ENCODE measurements at regions not wholly inside any gene's neighbourhood (a gene's known extent, or its start where the extent isn't known, plus 50 kb on each side); places are given as distances from the start of the nearest gene placed in this dataset.
"Not testable (repeated sequence)": the region's sequence is repeated elsewhere in the genome, so short reads cannot be mapped to it uniquely, and the experiment has no call there.

- no peak for DNase-seq (ENCODE audit: low spot score)
- intact Hi-C loops (cut with DNase I), result no loop called here
These were observed 360.3 kb upstream of the TPM1 start for GRCh38 chr15:62681939-62682896.

GRCh38 chr15:62683192-62683591, 359.4 kb upstream of the TPM1 start:
- intact Hi-C loops (cut with DNase I), result not testable (repeated sequence)

GRCh38 chr15:62684123-62684808, 358.3 kb upstream of the TPM1 start:
- intact Hi-C loops (cut with DNase I), result no loop called here
- no peak for DNase-seq (ENCODE audit: low spot score)

More at GRCh38 chr15:62683192-62683591, 359.4 kb upstream of the TPM1 start:
- DNase-seq (ENCODE audit: low spot score), result not testable (repeated sequence)

- intact Hi-C loops (cut with DNase I), result no loop called here
- no peak for DNase-seq (ENCODE audit: low spot score)
These were observed 351.5 kb upstream of the TPM1 start for GRCh38 chr15:62691008-62691407.

- intact Hi-C loops (cut with DNase I), result no loop called here
These were observed 344.9 kb upstream of the TPM1 start for GRCh38 chr15:62697636-62698035.

GRCh38 chr15:62698646-62699045, 343.9 kb upstream of the TPM1 start:
- intact Hi-C loops (cut with DNase I), result no loop called here
- no peak for DNase-seq (ENCODE audit: low spot score)

More at GRCh38 chr15:62697636-62698035, 344.9 kb upstream of the TPM1 start:
- DNase-seq (ENCODE audit: low spot score), result no peak

GRCh38 chr15:62706317-62706716, 336.2 kb upstream of the TPM1 start:
- intact Hi-C loops (cut with DNase I), result loop anchor here (2.0 kb wide), 1 partner anchor 56 kb away; no protein-coding TSS in a partner anchor
- DNase-seq (ENCODE audit: low spot score), result no peak

- intact Hi-C loops (cut with DNase I), result no loop called here
- DNase-seq (ENCODE audit: low spot score), result no peak
These were observed 334.1 kb upstream of the TPM1 start for GRCh38 chr15:62708470-62708869.

GRCh38 chr15:62709261-62709660, 333.3 kb upstream of the TPM1 start:
- DNase-seq (ENCODE audit: low spot score), result no peak
- intact Hi-C loops (cut with DNase I), result no loop called here

- DNase-seq (ENCODE audit: low spot score), result no peak
These were observed 330.7 kb upstream of the TPM1 start for GRCh38 chr15:62711691-62712454.

GRCh38 chr15:62712455-62712839, 330.1 kb upstream of the TPM1 start:
- no peak for DNase-seq (ENCODE audit: low spot score)
- intact Hi-C loops (cut with DNase I), result no loop called here

More at GRCh38 chr15:62711691-62712454, 330.7 kb upstream of the TPM1 start:
- intact Hi-C loops (cut with DNase I), result no loop called here

GRCh38 chr15:62715946-62716345, 326.6 kb upstream of the TPM1 start:
- intact Hi-C loops (cut with DNase I), result no loop called here

GRCh38 chr15:62717496-62717895, 325.1 kb upstream of the TPM1 start:
- DNase-seq (ENCODE audit: low spot score), result no peak
- intact Hi-C loops (cut with DNase I), result no loop called here

More at GRCh38 chr15:62715946-62716345, 326.6 kb upstream of the TPM1 start:
- DNase-seq (ENCODE audit: low spot score), result no peak

- intact Hi-C loops (cut with DNase I), result no loop called here
- no peak for DNase-seq (ENCODE audit: low spot score)
These were observed 323.2 kb upstream of the TPM1 start for GRCh38 chr15:62719316-62719715.

- DNase-seq (ENCODE audit: low spot score), result no peak
- intact Hi-C loops (cut with DNase I), result no loop called here
These were observed 320.3 kb upstream of the TPM1 start for GRCh38 chr15:62722237-62722636.

GRCh38 chr15:62726461-62726860, 316.1 kb upstream of the TPM1 start:
- intact Hi-C loops (cut with DNase I), result no loop called here

GRCh38 chr15:62727501-62727900, 315.0 kb upstream of the TPM1 start:
- no peak for DNase-seq (ENCODE audit: low spot score)
- intact Hi-C loops (cut with DNase I), result no loop called here

More at GRCh38 chr15:62726461-62726860, 316.1 kb upstream of the TPM1 start:
- DNase-seq (ENCODE audit: low spot score), result no peak

- no peak for DNase-seq (ENCODE audit: low spot score)
- intact Hi-C loops (cut with DNase I), result no loop called here
These were observed 311.7 kb upstream of the TPM1 start for GRCh38 chr15:62730825-62731224.

- DNase-seq (ENCODE audit: low spot score), result no peak
- intact Hi-C loops (cut with DNase I), result no loop called here
These were observed 310.5 kb upstream of the TPM1 start for GRCh38 chr15:62732078-62732477.

- DNase-seq (ENCODE audit: low spot score), result no peak
- intact Hi-C loops (cut with DNase I), result no loop called here
These were observed 307.8 kb upstream of the TPM1 start for GRCh38 chr15:62734706-62735105.
